HG02840 (cell line): ENCODE measurements at regions not wholly inside any gene's neighbourhood (a gene's known extent, or its start where the extent isn't known, plus 50 kb on each side); places are given as distances from the start of the nearest gene placed in this dataset.
"Not testable (repeated sequence)": the region's sequence is repeated elsewhere in the genome, so short reads cannot be mapped to it uniquely, and the experiment has no call there.

Experiments used
- ATAC-seq: cut with Tn5 transposase; IDR thresholded peaks from one replicate; pipeline ENCODE4 v1.9.1; 2021; ENCODE audit warnings: mild to moderate bottlenecking, moderate library complexity, moderate number of reproducible peaks; ENCODE audit not compliant: unreplicated experiment, low FRiP score

DNA sequence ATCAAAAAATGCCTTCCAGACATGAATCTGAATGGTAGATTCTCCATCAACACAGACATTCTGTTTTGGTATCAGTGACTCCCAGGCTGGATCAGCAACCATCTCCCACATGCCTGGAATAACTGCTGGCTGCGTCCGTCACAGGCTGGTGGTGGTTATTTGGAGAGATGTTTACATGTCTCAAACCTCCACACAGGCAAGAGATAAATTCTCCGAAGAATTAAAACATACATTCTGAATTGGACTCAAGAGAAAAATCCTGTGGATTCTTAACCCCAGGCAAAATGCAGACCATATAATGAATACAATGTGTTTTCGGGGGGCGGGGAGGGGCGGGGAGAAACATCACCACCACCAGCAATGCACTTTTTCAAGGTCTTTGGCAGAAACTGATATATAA, 108.2 kb downstream of the THBS2 start:
- ATAC-seq: no peak

DNA sequence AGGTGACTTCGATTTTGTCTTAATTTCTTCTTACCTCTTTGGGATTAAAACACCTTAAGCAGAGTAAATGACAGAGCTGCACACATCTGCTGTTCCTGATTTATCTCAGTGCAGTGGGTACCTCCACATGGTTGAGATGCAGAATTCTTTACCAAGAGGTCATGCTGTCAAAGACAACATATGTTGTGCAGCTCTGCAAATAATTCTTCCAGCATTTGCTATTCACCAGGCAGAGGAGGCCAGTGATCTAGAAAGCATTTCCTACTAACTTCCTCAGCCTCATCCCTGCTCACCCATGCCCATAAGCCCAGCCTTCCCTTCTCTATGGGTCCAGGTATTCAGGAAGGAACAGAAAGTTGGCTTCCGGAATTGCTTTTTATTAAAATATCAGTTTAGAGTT, 109.3 kb downstream of the THBS2 start:
- ATAC-seq: no peak

- no peak for ATAC-seq
These were observed 111.2 kb downstream of the THBS2 start for GRCh38 chr6:169142538-169142844.

- ATAC-seq: no peak
These were observed 111.7 kb downstream of the THBS2 start for GRCh38 chr6:169141671-169142537.

- no peak for ATAC-seq
These were observed 112.6 kb downstream of the THBS2 start for GRCh38 chr6:169140986-169141495.

- no peak for ATAC-seq
These were observed 114.3 kb downstream of the THBS2 start for GRCh38 chr6:169139179-169139971.

GRCh38 chr6:169132352-169132940, 121.2 kb downstream of the THBS2 start:
- no peak for ATAC-seq

GRCh38 chr6:169131390-169131789, 122.3 kb downstream of the THBS2 start:
- ATAC-seq: no peak

GRCh38 chr6:169130113-169130512, 123.5 kb downstream of the THBS2 start:
- no peak for ATAC-seq

DNA sequence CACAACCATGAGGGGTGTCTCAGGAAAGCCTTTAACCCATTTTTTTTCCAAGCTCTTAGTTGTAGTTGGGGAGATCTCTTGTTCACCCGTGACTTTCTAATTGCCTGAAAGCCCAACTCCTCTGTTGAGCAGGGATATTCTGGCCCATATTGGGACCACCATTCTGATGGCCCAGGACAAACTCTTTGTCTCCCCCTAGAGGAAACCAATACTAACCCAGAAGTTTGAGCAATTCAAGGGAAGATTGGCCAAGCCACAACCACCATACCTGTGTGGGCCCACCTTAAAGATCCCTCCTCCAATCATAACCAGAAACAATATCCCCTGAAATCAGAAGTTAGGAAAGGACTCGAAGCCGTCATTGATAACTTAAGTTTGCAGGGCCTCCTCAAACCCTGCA, 132.6 kb downstream of the THBS2 start:
- ATAC-seq: no peak

- ATAC-seq: no peak
These were observed 134.0 kb downstream of the THBS2 start for GRCh38 chr6:169119669-169120068.

GRCh38 chr6:169118346-169118830, 135.3 kb downstream of the THBS2 start:
- no peak for ATAC-seq

- ATAC-seq: no peak
These were observed 136.0 kb downstream of the THBS2 start for GRCh38 chr6:169117663-169118062.

GRCh38 chr6:169115632-169116031, 138.0 kb downstream of the THBS2 start:
- ATAC-seq: no peak

- not testable (repeated sequence) for ATAC-seq
These were observed 139.0 kb downstream of the THBS2 start for GRCh38 chr6:169114632-169115031.

DNA sequence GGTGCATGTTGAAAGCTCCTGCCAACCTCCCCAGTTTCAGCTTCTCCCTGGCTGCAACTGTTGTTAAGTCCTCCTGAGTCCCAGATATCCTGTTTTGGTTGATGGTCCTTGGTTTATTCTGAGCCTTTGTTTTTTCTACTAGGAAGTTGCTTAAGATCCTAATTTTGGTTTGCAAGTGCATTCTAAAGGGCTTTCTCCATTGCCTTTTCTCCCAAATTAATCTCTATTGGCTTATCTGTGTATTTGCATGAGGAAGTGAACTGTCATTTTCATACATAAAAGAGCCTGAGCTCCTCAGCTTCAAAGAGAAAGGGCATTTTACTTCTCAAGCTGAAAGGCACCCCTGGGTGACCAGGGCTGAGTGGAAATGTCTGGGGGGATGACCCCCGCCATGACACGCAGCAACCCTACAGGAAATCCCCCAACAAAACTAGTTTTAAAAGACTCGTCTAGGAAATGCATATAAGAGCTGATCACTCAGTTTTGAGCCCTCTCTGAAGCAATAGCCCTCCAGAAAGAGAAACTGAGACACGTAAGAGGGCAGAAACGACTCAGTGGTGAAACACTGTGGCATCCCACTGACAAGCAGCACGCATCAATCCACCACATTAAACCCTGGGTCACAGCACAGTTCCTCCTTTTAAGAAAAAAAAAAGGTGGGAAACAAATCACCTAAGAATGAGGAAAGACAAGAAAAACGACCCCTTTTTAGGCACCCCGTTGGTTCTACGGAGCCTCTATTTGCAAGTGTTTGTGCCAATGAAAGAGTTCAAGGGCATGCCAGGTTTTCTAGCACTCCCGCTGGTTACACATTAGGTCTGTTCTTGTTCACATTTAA, 140.9 kb downstream of the THBS2 start:
- no peak for ATAC-seq

DNA sequence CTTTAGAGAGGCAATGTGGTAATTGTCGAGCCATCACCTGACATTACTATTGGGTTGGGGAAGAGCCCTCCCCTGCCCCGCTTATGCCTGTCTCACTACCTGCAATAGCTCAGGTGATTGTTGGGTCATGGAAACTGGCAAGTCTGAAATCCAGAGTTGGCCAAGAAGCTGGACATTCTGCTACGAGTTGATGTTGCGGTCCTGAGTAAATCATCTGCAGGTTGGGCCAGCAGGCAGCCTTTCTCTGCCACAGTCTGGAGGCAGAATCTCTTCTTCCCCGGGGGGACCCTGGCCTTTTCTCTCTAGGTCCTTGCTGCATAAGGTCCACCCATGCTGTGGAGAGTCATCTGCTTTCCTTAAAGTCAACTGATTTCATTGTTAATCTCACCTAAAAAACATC, 142.4 kb downstream of the THBS2 start:
- ATAC-seq: no peak

DNA sequence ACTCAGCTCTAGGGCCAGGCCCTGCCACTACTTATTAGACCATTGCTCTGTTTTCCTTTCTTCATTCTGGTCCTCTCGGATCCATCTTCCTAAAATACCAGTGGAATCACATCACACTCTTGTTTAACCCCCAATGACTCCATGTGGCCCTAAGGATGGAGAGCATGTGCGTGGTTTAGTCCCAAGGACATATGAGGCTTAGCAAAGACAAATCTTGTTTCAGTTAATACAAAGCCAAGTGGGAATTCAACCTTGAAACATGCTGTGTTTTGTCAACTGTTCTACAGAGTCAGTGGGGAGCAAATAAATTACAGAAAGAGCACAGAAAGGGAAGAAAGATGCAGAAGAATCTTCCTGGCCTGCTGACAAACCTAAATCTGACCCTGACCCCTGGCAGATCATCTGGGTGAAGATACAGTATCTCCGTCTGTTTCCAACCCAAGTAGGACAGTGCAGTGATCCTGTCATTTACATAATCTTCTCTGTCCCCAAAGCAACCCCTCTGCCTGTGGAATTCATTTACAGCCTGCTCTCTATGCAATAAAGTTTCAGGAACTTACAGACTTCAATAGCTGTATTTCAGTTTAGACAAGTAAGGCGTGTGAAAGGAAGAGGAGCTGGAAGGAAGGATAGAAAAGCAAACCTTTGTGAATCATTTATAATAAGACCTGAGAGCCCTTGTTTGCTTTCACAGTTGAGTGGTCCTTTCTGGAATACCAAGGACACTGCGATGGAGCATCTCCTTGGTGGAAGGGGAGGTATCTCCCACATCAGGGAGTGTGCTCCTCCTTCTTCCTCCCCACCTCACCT, 144.0 kb downstream of the THBS2 start:
- ATAC-seq: no peak

DNA sequence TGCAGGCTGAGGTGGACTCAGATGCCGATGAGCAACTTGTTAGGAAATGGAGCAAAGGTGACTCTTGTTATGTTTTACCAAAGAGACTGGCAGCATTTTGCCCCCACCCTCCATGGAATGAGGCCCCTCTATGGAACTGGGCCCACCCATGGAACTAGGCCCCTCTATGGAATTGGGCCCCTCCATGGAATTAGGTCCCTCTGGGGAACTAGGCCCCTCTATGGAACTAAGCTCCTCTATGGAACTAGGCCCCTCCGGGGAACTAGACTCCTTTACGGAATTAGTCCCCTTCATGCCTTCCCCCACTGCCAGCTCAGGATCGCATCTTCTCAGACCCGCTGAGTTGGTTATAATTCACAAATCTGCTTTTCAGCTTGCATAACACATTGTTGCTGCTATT, 144.9 kb downstream of the THBS2 start:
- ATAC-seq: no peak
